ENCODE measurements at regions not wholly inside any gene's neighbourhood (a gene's known extent, or its start where the extent isn't known, plus 50 kb on each side); places are given as distances from the start of the nearest gene placed in this dataset.

DNA sequence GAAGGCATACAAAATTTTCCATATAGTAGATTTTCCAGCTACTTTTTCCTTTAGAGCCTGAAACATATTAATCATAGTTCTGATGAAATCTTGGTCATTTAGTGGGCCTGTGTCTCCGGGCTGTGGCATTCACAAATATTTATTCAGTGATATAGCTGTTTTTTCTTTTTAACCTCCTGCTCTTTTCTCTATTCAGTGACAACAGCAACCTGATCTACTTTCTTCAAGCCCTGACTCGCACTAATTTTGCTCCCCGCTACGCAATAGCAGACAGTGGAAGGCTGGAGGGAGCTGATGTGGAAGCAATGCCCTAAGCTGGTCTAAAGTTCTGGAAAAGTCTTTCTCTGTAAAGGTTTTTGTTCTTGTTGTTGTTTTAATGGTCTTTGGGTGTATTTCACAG lies 289.7 kb downstream of the SLITRK6 start:
- no peak for TF ChIP-seq GATA2 (IDR thresholded peaks at IDR 0.05; ENCODE audit: low read depth, low read length)
- no peak for TF ChIP-seq GATA3 (IDR thresholded peaks at IDR 0.05; ENCODE audit: low read depth, low read length)
